ENCODE measurements at regions not wholly inside any gene's neighbourhood (a gene's known extent, or its start where the extent isn't known, plus 50 kb on each side); places are given as distances from the start of the nearest gene placed in this dataset.

DNA sequence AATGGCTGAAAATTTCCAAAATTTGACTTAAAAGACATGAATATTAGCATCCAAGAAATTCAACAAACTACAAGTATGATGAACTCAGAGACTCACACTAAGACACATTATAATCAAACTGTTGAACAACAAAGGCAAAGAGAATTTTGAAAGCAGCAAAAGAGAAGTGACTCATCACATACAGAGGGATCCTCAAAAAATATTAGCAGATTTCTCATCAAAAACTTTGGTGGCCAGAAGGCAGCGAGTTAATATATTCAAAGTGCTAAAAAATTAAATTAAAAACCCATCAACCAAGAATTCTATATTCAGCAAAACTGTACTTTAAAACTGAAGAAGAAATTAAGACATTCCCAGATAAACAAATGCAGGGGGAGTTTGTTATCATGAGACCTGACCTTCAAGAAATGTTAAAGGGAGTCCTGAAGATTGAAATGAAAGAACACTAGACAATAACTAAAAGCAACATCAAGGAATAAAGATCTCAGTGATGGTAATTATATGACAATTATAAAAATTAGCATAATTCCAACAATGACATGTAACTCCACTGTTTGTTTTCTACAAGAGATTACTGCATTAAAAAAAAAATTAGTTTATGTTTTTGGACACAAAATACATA, 150.0 kb downstream of the RNASET2 start:
- no peak for TF ChIP-seq GATA2 (IDR thresholded peaks at IDR 0.05; ENCODE audit: low read depth, low read length)
- no peak for TF ChIP-seq GATA3 (IDR thresholded peaks at IDR 0.05; ENCODE audit: low read depth, low read length)
